SK-N-SH treated with all-trans-retinoic acid at 6 μM for 48 hours (cell line): ENCODE measurements at regions not wholly inside any gene's neighbourhood (a gene's known extent, or its start where the extent isn't known, plus 50 kb on each side); places are given as distances from the start of the nearest gene placed in this dataset.

Source experiments
- ATAC-seq: fragments of 200-7000 bp; cut with Tn5 transposase; 3 replicates; pipeline ENCODE4 v1.9.1; 2020; ENCODE audit warnings: mild to moderate bottlenecking, moderate library complexity
- ARNTL ChIP-seq: fragments of 450-650 bp; formaldehyde crosslinking; IDR thresholded peaks from 2 replicates; pipeline ENCODE4 v1.5.0; 2020; ENCODE audit warnings: low read depth, mild to moderate bottlenecking, moderate library complexity, borderline replicate concordance
- BACH2 ChIP-seq: fragments of 250-450 bp; sonication (Bioruptor Pico); IDR thresholded peaks from 2 replicates; pipeline ENCODE4 v1.9.0; 2021; ENCODE audit warnings: mild to moderate bottlenecking, borderline replicate concordance
- CSDC2 ChIP-seq: fragments of 250-450 bp; sonication (Bioruptor Pico); IDR thresholded peaks from 2 replicates; pipeline ENCODE4 v1.5.0; 2020; ENCODE audit warnings: mild to moderate bottlenecking, moderate library complexity
- CSRNP3 ChIP-seq: fragments of 250-450 bp; sonication (Bioruptor Pico); IDR thresholded peaks from 2 replicates; pipeline ENCODE4 v1.5.1; 2021; ENCODE audit warnings: mild to moderate bottlenecking, moderate library complexity
- GLIS3 ChIP-seq: fragments of 250-450 bp; sonication (Bioruptor Pico); IDR thresholded peaks from 2 replicates; pipeline ENCODE4 v1.5.0; 2020; ENCODE audit warnings: mild to moderate bottlenecking, moderate library complexity
- ISL1 ChIP-seq: fragments of 250-450 bp; sonication (Bioruptor Pico); IDR thresholded peaks from 2 replicates; pipeline ENCODE4 v2.1.2; 2022; ENCODE audit warnings: mild to moderate bottlenecking, moderate library complexity
- OSR1 ChIP-seq: fragments of 250-450 bp; sonication (Bioruptor Pico); IDR thresholded peaks from 2 replicates; pipeline ENCODE4 v1.8.0; 2022; ENCODE audit warnings: moderate library complexity, mild to moderate bottlenecking, inconsistent platforms
- PPARA ChIP-seq: fragments of 250-450 bp; sonication (Bioruptor Pico); IDR thresholded peaks from 2 replicates; pipeline ENCODE4 v1.5.0; 2020; ENCODE audit warnings: mild to moderate bottlenecking, borderline replicate concordance
- RARB ChIP-seq: fragments of 250-450 bp; sonication (Bioruptor Pico); IDR thresholded peaks from 2 replicates; pipeline ENCODE4 v1.8.0; 2021; ENCODE audit warnings: mild to moderate bottlenecking, moderate library complexity
- SNAI2 ChIP-seq: fragments of 250-450 bp; sonication (Bioruptor Pico); IDR thresholded peaks from 2 replicates; pipeline ENCODE4 v1.5.0; 2020; ENCODE audit warnings: mild to moderate bottlenecking, moderate library complexity
- TCF4 ChIP-seq: fragments of 250-450 bp; sonication (Bioruptor Pico); IDR thresholded peaks from 2 replicates; pipeline ENCODE4 v1.8.0; 2021; ENCODE audit warnings: mild to moderate bottlenecking, moderate library complexity, borderline replicate concordance
- TOX ChIP-seq: fragments of 250-450 bp; sonication (Bioruptor Pico); IDR thresholded peaks from 2 replicates; pipeline ENCODE4 v1.8.0; 2021; ENCODE audit warnings: mild to moderate bottlenecking, moderate library complexity, borderline replicate concordance
- TSHZ2 ChIP-seq: fragments of 250-450 bp; sonication (Bioruptor Pico); IDR thresholded peaks from 2 replicates; pipeline ENCODE4 v1.5.0; 2020; ENCODE audit warnings: mild to moderate bottlenecking, moderate library complexity
- ZC3H10 ChIP-seq: fragments of 250-450 bp; sonication (Bioruptor Pico); IDR thresholded peaks from 2 replicates; pipeline ENCODE4 v1.5.1; 2021; ENCODE audit warnings: mild to moderate bottlenecking, moderate library complexity
- ZFP3 ChIP-seq: fragments of 250-450 bp; sonication (Bioruptor Pico); IDR thresholded peaks from 2 replicates; pipeline ENCODE4 v1.5.0; 2020; ENCODE audit warnings: mild to moderate bottlenecking, moderate library complexity
- ZFP30 ChIP-seq: fragments of 450-650 bp; formaldehyde crosslinking; IDR thresholded peaks from 2 replicates; pipeline ENCODE4 v1.5.0; 2022; ENCODE audit warnings: mild to moderate bottlenecking, moderate library complexity
- ZNF70 ChIP-seq: fragments of 450-650 bp; formaldehyde crosslinking; IDR thresholded peaks from 2 replicates; pipeline ENCODE4 v1.5.0; 2020; ENCODE audit warnings: mild to moderate bottlenecking, moderate library complexity
- ZNF8 ChIP-seq: fragments of 450-650 bp; formaldehyde crosslinking; IDR thresholded peaks from 2 replicates; pipeline ENCODE4 v1.5.0; 2020; ENCODE audit warnings: mild to moderate bottlenecking, moderate library complexity
- TF ChIP-seq, protein P1 (sequence below): fragments of 250-450 bp; sonication (Bioruptor Pico); IDR thresholded peaks from 2 replicates; pipeline ENCODE4 v1.5.1; 2020; ENCODE audit warnings: low read depth, mild to moderate bottlenecking, moderate library complexity
- TF ChIP-seq, protein P2 (sequence below): fragments of 250-450 bp; sonication (Bioruptor Pico); IDR thresholded peaks from 2 replicates; pipeline ENCODE4 v1.8.0; 2021; ENCODE audit warnings: low read depth, mild to moderate bottlenecking, moderate library complexity, borderline replicate concordance

- TF ChIP-seq, protein P1, sequence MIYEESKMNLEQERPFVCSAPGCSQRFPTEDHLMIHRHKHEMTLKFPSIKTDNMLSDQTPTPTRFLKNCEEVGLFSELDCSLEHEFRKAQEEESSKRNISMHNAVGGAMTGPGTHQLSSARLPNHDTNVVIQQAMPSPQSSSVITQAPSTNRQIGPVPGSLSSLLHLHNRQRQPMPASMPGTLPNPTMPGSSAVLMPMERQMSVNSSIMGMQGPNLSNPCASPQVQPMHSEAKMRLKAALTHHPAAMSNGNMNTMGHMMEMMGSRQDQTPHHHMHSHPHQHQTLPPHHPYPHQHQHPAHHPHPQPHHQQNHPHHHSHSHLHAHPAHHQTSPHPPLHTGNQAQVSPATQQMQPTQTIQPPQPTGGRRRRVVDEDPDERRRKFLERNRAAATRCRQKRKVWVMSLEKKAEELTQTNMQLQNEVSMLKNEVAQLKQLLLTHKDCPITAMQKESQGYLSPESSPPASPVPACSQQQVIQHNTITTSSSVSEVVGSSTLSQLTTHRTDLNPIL (CRISPR knock-in tag) = no peak
- TF ChIP-seq PPARA = no peak
- TF ChIP-seq ISL1 = no peak
- TF ChIP-seq ZNF70 (CRISPR knock-in tag) = no peak
- no peak for TF ChIP-seq BACH2 (CRISPR knock-in tag)
- TF ChIP-seq TOX = no peak
- TF ChIP-seq, all 23 proteins: peak for 0
Observed at GRCh38 chr5:118098716-118099115, 889.6 kb downstream of the DTWD2 start (continued).

GRCh38 chr5:118095115-118095514, 893.2 kb downstream of the DTWD2 start:
- TF ChIP-seq CSRNP3 (CRISPR knock-in tag) (no peak), ZC3H10 (CRISPR knock-in tag) (no peak), OSR1 (CRISPR knock-in tag) (no peak), RARB (CRISPR knock-in tag) (no peak), BACH2 (CRISPR knock-in tag) (no peak), ARNTL (CRISPR knock-in tag) (no peak)
- ATAC-seq = no peak

GRCh38 chr5:118088448-118088847, 899.9 kb downstream of the DTWD2 start:
- TF ChIP-seq PPARA (no peak), CSDC2 (CRISPR knock-in tag) (no peak), ZC3H10 (CRISPR knock-in tag) (no peak), GLIS3 (CRISPR knock-in tag) (no peak), TSHZ2 (no peak), TCF4 (CRISPR knock-in tag) (no peak), ZFP30 (CRISPR knock-in tag) (no peak), SNAI2 (CRISPR knock-in tag) (no peak), ZFP3 (CRISPR knock-in tag) (no peak), ZNF8 (CRISPR knock-in tag) (no peak), OSR1 (CRISPR knock-in tag) (no peak), ARNTL (CRISPR knock-in tag) (no peak), CSRNP3 (CRISPR knock-in tag) (no peak)
- TF ChIP-seq, protein P2, sequence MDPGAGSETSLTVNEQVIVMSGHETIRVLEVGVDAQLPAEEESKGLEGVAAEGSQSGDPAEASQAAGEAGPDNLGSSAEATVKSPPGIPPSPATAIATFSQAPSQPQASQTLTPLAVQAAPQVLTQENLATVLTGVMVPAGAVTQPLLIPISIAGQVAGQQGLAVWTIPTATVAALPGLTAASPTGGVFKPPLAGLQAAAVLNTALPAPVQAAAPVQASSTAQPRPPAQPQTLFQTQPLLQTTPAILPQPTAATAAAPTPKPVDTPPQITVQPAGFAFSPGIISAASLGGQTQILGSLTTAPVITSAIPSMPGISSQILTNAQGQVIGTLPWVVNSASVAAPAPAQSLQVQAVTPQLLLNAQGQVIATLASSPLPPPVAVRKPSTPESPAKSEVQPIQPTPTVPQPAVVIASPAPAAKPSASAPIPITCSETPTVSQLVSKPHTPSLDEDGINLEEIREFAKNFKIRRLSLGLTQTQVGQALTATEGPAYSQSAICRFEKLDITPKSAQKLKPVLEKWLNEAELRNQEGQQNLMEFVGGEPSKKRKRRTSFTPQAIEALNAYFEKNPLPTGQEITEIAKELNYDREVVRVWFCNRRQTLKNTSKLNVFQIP = no peak
- TF ChIP-seq, protein P1 (CRISPR knock-in tag) = no peak
- no peak for ATAC-seq
